Peyer's patch (tissue), 4 donors: ENCODE measurements at regions not wholly inside any gene's neighbourhood (a gene's known extent, or its start where the extent isn't known, plus 50 kb on each side); places are given as distances from the start of the nearest gene placed in this dataset.

Experiments
- POLR2A ChIP-seq, 2 donors: fragments of 450-650 bp; IDR thresholded peaks; one replicate each; pipeline ENCODE4 v1.5.1; 2017; ENCODE audit warnings: antibody characterized with exemption in 2 of 2, mild to moderate bottlenecking in 2 of 2, moderate library complexity in 2 of 2
- TF ChIP-seq, protein P1 (sequence below), 6 experiments: fragments of 450-650 bp in 4 of 6; fragments of 200-600 bp in 2 of 6; sonication (generic) in 1 of 6; IDR thresholded peaks; one replicate each; pipeline ENCODE4 v1.5.1; 2017 to 2019; ENCODE audit warnings: antibody characterized with exemption in 6 of 6, mild to moderate bottlenecking in 3 of 6, moderate library complexity in 1 of 6

DNA sequence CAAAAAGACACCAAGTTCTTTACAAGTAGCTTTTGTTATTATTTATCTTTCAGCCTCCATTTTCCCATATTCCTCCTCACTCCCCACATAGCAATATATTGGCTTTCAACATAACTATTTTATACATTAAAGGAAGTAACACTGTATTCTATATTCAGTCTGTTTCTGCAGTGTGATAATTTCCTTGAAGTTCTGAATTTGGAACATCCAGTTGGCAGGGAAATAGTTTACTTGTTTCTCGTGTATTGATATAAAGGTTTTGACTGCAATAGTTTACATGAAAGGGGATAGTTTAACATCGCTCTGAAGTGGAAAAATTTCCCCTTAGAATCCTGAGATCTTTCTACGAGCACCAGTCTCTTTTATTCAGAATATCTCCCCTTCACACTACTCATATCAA, 341.5 kb upstream of the ANO3 start:
- TF ChIP-seq, protein P1, sequence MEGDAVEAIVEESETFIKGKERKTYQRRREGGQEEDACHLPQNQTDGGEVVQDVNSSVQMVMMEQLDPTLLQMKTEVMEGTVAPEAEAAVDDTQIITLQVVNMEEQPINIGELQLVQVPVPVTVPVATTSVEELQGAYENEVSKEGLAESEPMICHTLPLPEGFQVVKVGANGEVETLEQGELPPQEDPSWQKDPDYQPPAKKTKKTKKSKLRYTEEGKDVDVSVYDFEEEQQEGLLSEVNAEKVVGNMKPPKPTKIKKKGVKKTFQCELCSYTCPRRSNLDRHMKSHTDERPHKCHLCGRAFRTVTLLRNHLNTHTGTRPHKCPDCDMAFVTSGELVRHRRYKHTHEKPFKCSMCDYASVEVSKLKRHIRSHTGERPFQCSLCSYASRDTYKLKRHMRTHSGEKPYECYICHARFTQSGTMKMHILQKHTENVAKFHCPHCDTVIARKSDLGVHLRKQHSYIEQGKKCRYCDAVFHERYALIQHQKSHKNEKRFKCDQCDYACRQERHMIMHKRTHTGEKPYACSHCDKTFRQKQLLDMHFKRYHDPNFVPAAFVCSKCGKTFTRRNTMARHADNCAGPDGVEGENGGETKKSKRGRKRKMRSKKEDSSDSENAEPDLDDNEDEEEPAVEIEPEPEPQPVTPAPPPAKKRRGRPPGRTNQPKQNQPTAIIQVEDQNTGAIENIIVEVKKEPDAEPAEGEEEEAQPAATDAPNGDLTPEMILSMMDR (IDR thresholded peaks at IDR 0.05) = no peak
- TF ChIP-seq POLR2A (IDR thresholded peaks at IDR 0.05) = no peak
